Endothelial cell of umbilical vein (primary cell): ENCODE measurements at regions not wholly inside any gene's neighbourhood (a gene's known extent, or its start where the extent isn't known, plus 50 kb on each side); places are given as distances from the start of the nearest gene placed in this dataset.

ENCODE experiments used
- BruUV-seq: library from RNA; stranded (reverse); fragments of 400-500 nt; replicated peaks from 2 replicates; lab custom pipeline; 2021; lab: Mats Ljungman, UMichigan
- CTCF ChIA-PET: fragments of 300-600, 350-600 bp; sonication (Branson Sonifier 250); formaldehyde crosslinking; loops from one replicate; lab custom pipeline; 2021; ENCODE audit warnings: antibody characterized with exemption, inconsistent platforms; lab: Charles Lee
- POLR2A ChIA-PET: fragments of 300-600, 350-600 bp; sonication (Branson Sonifier 250); formaldehyde crosslinking; loops from one replicate; lab custom pipeline; 2021; ENCODE audit warnings: antibody characterized with exemption, inconsistent platforms; lab: Charles Lee
- DNase-seq: peaks from one replicate; pipeline ENCODE4 v3.0.0-alpha.2; 2011; ENCODE audit warnings: low read depth, low spot score
- FAIRE-seq: peaks from 2 replicates; lab custom pipeline; 2011; peaks lifted over from hg19 to GRCh38; lab: Jason Lieb, UNC
- H2AFZ ChIP-seq: 2 replicates; pipeline ENCODE4 v1.6.0; 2012; ENCODE audit warnings: low read depth, low read length, control low read depth, inconsistent platforms
- H3K27ac ChIP-seq: 2 replicates; pipeline ENCODE4 v1.5.1; 2011; ENCODE audit warnings: low read depth, mild to moderate bottlenecking, control low read depth, low read length, moderate library complexity; ENCODE audit not compliant: insufficient read depth
- H3K27me3 ChIP-seq, 2 experiments: 2 replicates each; pipeline versions ENCODE4 v1.6.0 to v1.6.1; 2011; ENCODE audit warnings: low read length in 2 of 2, mixed read lengths in 1 of 2; ENCODE audit not compliant: control insufficient read depth in 2 of 2, insufficient read depth in 2 of 2
- H3K36me3 ChIP-seq, 2 experiments: 2 replicates in 1 of 2; 3 replicates in 1 of 2; pipeline ENCODE4 v1.5.1; 2011; ENCODE audit warnings: low read length in 2 of 2, mild to moderate bottlenecking in 1 of 2, moderate library complexity in 1 of 2; ENCODE audit not compliant: control insufficient read depth in 2 of 2, insufficient read depth in 2 of 2; ENCODE audit errors: extremely low read depth in 1 of 2
- H3K4me1 ChIP-seq: 3 replicates; pipeline ENCODE4 v1.5.1; 2011; ENCODE audit warnings: mild to moderate bottlenecking, low read length; ENCODE audit not compliant: control insufficient read depth, insufficient read depth; ENCODE audit errors: extremely low read depth
- H3K4me2 ChIP-seq: 2 replicates; pipeline ENCODE4 v1.6.1; 2011; ENCODE audit warnings: low read length, control low read depth, mixed read lengths; ENCODE audit not compliant: insufficient read depth
- H3K4me3 ChIP-seq, 3 experiments: fragments of 200-600 bp in 1 of 3; sonication (generic), shearing (Covaris generic) in 1 of 3; replicated peaks in 1 of 3; 2 replicates each; pipeline ENCODE4 v1.5.1; 2011 to 2016; ENCODE audit warnings: control low read depth in 3 of 3, low read length in 3 of 3, mild to moderate bottlenecking in 2 of 3, inconsistent platforms in 1 of 3, low read depth in 1 of 3, moderate library complexity in 1 of 3; ENCODE audit not compliant: insufficient read depth in 1 of 3
- H3K79me2 ChIP-seq: 2 replicates; pipeline ENCODE4 v1.6.0; 2012; ENCODE audit warnings: low read length, inconsistent platforms; ENCODE audit not compliant: control insufficient read depth, insufficient read depth
- H3K9ac ChIP-seq: replicated peaks from 2 replicates; pipeline ENCODE3; 2011; ENCODE audit warnings: low read length, control low read depth; ENCODE audit not compliant: insufficient read depth; ENCODE audit errors: extremely low read depth
- H3K9me1 ChIP-seq: replicated peaks from 3 replicates; pipeline ENCODE4 v1.6.0; 2011; ENCODE audit warnings: mild to moderate bottlenecking, low read length; ENCODE audit not compliant: control insufficient read depth, insufficient read depth; ENCODE audit errors: extremely low read depth
- H3K9me3 ChIP-seq: replicated peaks from 2 replicates; pipeline ENCODE4 v1.5.1; 2012; ENCODE audit warnings: low read length, inconsistent platforms; ENCODE audit not compliant: control insufficient read depth, insufficient read depth
- H4K20me1 ChIP-seq: replicated peaks from 2 replicates; pipeline ENCODE3; 2011; ENCODE audit warnings: mild to moderate bottlenecking, low read length; ENCODE audit not compliant: control insufficient read depth, insufficient read depth; ENCODE audit errors: extremely low read depth
- EZH2 ChIP-seq: IDR thresholded peaks from 2 replicates; pipeline ENCODE4 v1.6.1; 2012; ENCODE audit warnings: borderline replicate concordance, low read depth, mild to moderate bottlenecking, moderate library complexity, low read length, inconsistent platforms; ENCODE audit not compliant: severe bottlenecking
- FOS ChIP-seq: IDR thresholded peaks from 2 replicates; pipeline ENCODE4 v1.6.1; 2011; ENCODE audit warnings: mild to moderate bottlenecking, low read length, moderate library complexity, borderline replicate concordance; ENCODE audit not compliant: insufficient read depth
- GATA2 ChIP-seq: IDR thresholded peaks from 2 replicates; pipeline ENCODE4 v1.7.0; 2011; ENCODE audit warnings: low read depth, mild to moderate bottlenecking, moderate library complexity, mixed read lengths, low read length; ENCODE audit not compliant: insufficient read length, insufficient read depth
- JUN ChIP-seq: IDR thresholded peaks from 2 replicates; pipeline ENCODE4 v1.6.1; 2011; ENCODE audit warnings: borderline replicate concordance, low read depth; ENCODE audit not compliant: insufficient read length, insufficient read depth
- POLR2A ChIP-seq: IDR thresholded peaks from 2 replicates; pipeline ENCODE4 v1.6.1; 2012; ENCODE audit warnings: low read depth, mild to moderate bottlenecking, control low read depth, low read length
- POLR2AphosphoS5 ChIP-seq: IDR thresholded peaks from 2 replicates; pipeline ENCODE4 v1.6.1; 2012; ENCODE audit warnings: low read depth, mild to moderate bottlenecking, control low read depth, low read length, moderate library complexity; ENCODE audit not compliant: insufficient read depth
- dilution Hi-C: fragments of 300-500 bp; cut with MboI; formaldehyde crosslinking; loops from one replicate; pipeline ENCODE4 v1.15.0; 2019; ENCODE audit warnings: low sequenced_read_pairs; ENCODE audit not compliant: extremely low pct_ligation_motif_present
- intact Hi-C: fragments of 100-400 bp; cut with micrococcal nuclease; formaldehyde crosslinking; loops from one replicate; pipeline ENCODE4 v1.10.0; 2022
- TF ChIP-seq, protein P1 (sequence below), 2 donors: IDR thresholded peaks; 1 replicate in 1 of 2; 2 replicates in 1 of 2; pipeline ENCODE4 v1.5.1; 2011; ENCODE audit warnings: low read length in 2 of 2, mild to moderate bottlenecking in 2 of 2, moderate library complexity in 2 of 2, control low read depth in 1 of 2, inconsistent platforms in 1 of 2, low read depth in 1 of 2; ENCODE audit not compliant: insufficient read depth in 1 of 2; ENCODE audit errors: extremely low read depth in 1 of 2

GRCh38 chr10:92789786-92790185 is 58.5 kb upstream of the EXOC6 start:
- dilution Hi-C loops = no loop called here
- Histone ChIP-seq H3K27me3 (no peaks in the 10 kb centered on the region), H3K9me1 (no peaks in the 10 kb centered on the region), H2AFZ (no peak overlapping the region), H4K20me1 (no peaks in the 10 kb centered on the region), H3K4me2 (no peak overlapping the region), H3K9me3 (no peaks in the 10 kb centered on the region), H3K4me1 (no peaks in the 10 kb centered on the region), H3K27ac (no peak overlapping the region), H3K4me3 (no peak overlapping the region), H3K36me3 (no peaks in the 10 kb centered on the region), H3K9ac (no peak overlapping the region), H3K79me2 (no peaks in the 10 kb centered on the region)
- intact Hi-C loops = no loop called here
- DNase-seq = no peak
- POLR2A ChIA-PET = no interaction called here
- CTCF ChIA-PET = no interaction called here
- no TSS peak for BruUV-seq
- TF ChIP-seq GATA2 (no peak), POLR2AphosphoS5 (no peak), POLR2A (no peak), JUN (no peak), FOS (no peak), EZH2 (no peak)
- TF ChIP-seq, protein P1, sequence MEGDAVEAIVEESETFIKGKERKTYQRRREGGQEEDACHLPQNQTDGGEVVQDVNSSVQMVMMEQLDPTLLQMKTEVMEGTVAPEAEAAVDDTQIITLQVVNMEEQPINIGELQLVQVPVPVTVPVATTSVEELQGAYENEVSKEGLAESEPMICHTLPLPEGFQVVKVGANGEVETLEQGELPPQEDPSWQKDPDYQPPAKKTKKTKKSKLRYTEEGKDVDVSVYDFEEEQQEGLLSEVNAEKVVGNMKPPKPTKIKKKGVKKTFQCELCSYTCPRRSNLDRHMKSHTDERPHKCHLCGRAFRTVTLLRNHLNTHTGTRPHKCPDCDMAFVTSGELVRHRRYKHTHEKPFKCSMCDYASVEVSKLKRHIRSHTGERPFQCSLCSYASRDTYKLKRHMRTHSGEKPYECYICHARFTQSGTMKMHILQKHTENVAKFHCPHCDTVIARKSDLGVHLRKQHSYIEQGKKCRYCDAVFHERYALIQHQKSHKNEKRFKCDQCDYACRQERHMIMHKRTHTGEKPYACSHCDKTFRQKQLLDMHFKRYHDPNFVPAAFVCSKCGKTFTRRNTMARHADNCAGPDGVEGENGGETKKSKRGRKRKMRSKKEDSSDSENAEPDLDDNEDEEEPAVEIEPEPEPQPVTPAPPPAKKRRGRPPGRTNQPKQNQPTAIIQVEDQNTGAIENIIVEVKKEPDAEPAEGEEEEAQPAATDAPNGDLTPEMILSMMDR (IDR thresholded peaks at IDR 0.05; ENCODE audit: extremely low read depth in 1 of 2, insufficient read depth in 1 of 2, low read depth in 1 of 2, low read length in 2 of 2) = no peak
- FAIRE-seq = no peak
